OCI-LY1 (cell line): ENCODE measurements at regions not wholly inside any gene's neighbourhood (a gene's known extent, or its start where the extent isn't known, plus 50 kb on each side); places are given as distances from the start of the nearest gene placed in this dataset.

Source experiments
- H2AFZ ChIP-seq: fragments of 200-600 bp; sonication (generic), shearing (Covaris generic); 2 replicates; pipeline ENCODE4 v1.6.0; 2014; ENCODE audit warnings: antibody characterized with exemption, mild to moderate bottlenecking, low read length
- H3F3A ChIP-seq: fragments of 200-600 bp; sonication (generic), shearing (Covaris generic); 2 replicates; pipeline ENCODE4 v1.6.0; 2014; ENCODE audit warnings: mild to moderate bottlenecking, antibody characterized with exemption, low read length, moderate library complexity; ENCODE audit not compliant: insufficient read depth
- H3K27ac ChIP-seq: fragments of 200-600 bp; sonication (generic); 2 replicates; pipeline ENCODE4 v1.5.1; 2014; ENCODE audit warnings: low read length, mixed run types, mild to moderate bottlenecking, low read depth; ENCODE audit not compliant: poor library complexity, severe bottlenecking
- H3K27me3 ChIP-seq: fragments of 200-600 bp; sonication (generic); 2 replicates; pipeline ENCODE4 v1.6.0; 2014; ENCODE audit warnings: antibody characterized with exemption, mild to moderate bottlenecking, low read length, moderate library complexity; ENCODE audit not compliant: insufficient read depth
- H3K36me3 ChIP-seq: fragments of 200-600 bp; sonication (generic); 2 replicates; pipeline ENCODE4 v1.6.1; 2014; ENCODE audit warnings: mild to moderate bottlenecking, antibody characterized with exemption, low read length, moderate library complexity, mixed read lengths; ENCODE audit not compliant: insufficient read depth
- H3K4me1 ChIP-seq: fragments of 200-600 bp; sonication (generic); 2 replicates; pipeline ENCODE4 v1.5.1; 2014; ENCODE audit warnings: mild to moderate bottlenecking, low read length, moderate library complexity; ENCODE audit not compliant: insufficient read depth, severe bottlenecking
- H3K4me2 ChIP-seq: fragments of 200-600 bp; sonication (generic), shearing (Covaris generic); 2 replicates; pipeline ENCODE4 v1.6.1; 2014; ENCODE audit warnings: low read length
- H3K4me3 ChIP-seq: fragments of 200-600 bp; sonication (generic); 2 replicates; pipeline ENCODE4 v1.5.1; 2014; ENCODE audit warnings: low read length, low read depth, mild to moderate bottlenecking, mixed read lengths; ENCODE audit not compliant: poor library complexity, severe bottlenecking
- H3K79me2 ChIP-seq: fragments of 200-600 bp; shearing (Covaris generic); 2 replicates; pipeline ENCODE4 v1.6.1; 2016; ENCODE audit warnings: mixed run types, low read length, mixed read lengths; ENCODE audit not compliant: insufficient read depth
- H3K9ac ChIP-seq: fragments of 200-600 bp; sonication (generic), shearing (Covaris generic); 2 replicates; pipeline ENCODE4 v1.6.1; 2014; ENCODE audit warnings: mild to moderate bottlenecking, low read length, mixed read lengths
- H3K9me2 ChIP-seq: fragments of 200-600 bp; sonication (generic), shearing (Covaris generic); 2 replicates; pipeline ENCODE4 v1.6.1; 2014; ENCODE audit warnings: low read depth, mild to moderate bottlenecking, low read length, mixed read lengths
- H3K9me3 ChIP-seq: fragments of 200-600 bp; shearing (Covaris generic); 2 replicates; pipeline ENCODE4 v1.6.1; 2014; ENCODE audit warnings: low read length, mixed read lengths
- H4K20me1 ChIP-seq: fragments of 200-600 bp; sonication (generic), shearing (Covaris generic); 2 replicates; pipeline ENCODE4 v1.6.0; 2016; ENCODE audit warnings: mild to moderate bottlenecking, low read length; ENCODE audit not compliant: insufficient read depth
- EZH2 ChIP-seq: fragments of 200-600 bp; sonication (generic), shearing (Covaris generic); IDR thresholded peaks from 2 replicates; pipeline ENCODE4 v1.8.0; 2017; ENCODE audit warnings: borderline replicate concordance, mixed run types, mild to moderate bottlenecking, antibody characterized with exemption, low read length, moderate library complexity, mixed read lengths
- TF ChIP-seq, protein P1 (sequence below): fragments of 200-600 bp; sonication (generic), shearing (Covaris generic); IDR thresholded peaks from 2 replicates; pipeline ENCODE4 v1.5.1; 2017; ENCODE audit warnings: mild to moderate bottlenecking, antibody characterized with exemption, low read length, moderate library complexity, mixed read lengths

DNA sequence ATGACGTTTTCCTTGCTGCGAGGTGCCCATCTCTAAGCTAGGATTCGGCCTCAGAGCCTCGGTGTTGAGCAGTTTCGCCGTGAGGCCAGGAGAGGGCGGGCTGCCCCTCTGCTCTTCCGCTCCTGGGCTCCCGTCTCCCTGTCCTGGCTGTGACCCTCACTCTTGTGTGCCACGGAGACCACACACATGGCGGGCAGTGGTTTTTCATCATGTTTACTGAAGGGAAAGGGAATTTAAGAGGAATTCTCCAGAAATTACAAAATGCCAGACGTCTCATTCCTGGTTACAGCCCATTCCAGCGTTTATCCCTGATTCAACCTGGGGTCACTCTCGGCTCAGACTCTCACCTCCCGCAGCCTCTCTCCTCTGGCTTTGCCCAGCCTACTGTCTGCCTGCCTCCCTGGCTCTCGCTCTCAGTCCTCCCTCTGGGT, 96.8 kb upstream of the ELAC2 start:
- H3K4me1 ChIP-seq = no peaks in the 10 kb centered on the region
- no peak overlapping the region for H3K4me2 ChIP-seq
- no peak overlapping the region for H3K9ac ChIP-seq
- TF ChIP-seq, protein P1, sequence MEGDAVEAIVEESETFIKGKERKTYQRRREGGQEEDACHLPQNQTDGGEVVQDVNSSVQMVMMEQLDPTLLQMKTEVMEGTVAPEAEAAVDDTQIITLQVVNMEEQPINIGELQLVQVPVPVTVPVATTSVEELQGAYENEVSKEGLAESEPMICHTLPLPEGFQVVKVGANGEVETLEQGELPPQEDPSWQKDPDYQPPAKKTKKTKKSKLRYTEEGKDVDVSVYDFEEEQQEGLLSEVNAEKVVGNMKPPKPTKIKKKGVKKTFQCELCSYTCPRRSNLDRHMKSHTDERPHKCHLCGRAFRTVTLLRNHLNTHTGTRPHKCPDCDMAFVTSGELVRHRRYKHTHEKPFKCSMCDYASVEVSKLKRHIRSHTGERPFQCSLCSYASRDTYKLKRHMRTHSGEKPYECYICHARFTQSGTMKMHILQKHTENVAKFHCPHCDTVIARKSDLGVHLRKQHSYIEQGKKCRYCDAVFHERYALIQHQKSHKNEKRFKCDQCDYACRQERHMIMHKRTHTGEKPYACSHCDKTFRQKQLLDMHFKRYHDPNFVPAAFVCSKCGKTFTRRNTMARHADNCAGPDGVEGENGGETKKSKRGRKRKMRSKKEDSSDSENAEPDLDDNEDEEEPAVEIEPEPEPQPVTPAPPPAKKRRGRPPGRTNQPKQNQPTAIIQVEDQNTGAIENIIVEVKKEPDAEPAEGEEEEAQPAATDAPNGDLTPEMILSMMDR = peak; percentile 72
- TF ChIP-seq EZH2 = no peak
- H2AFZ ChIP-seq = no peak overlapping the region
- no peaks in the 10 kb centered on the region for H3K79me2 ChIP-seq
- no peaks in the 10 kb centered on the region for H3F3A ChIP-seq
- H3K27me3 ChIP-seq = no peaks in the 10 kb centered on the region
- H4K20me1 ChIP-seq = no peaks in the 10 kb centered on the region
- no peaks in the 10 kb centered on the region for H3K36me3 ChIP-seq
- no peak overlapping the region for H3K4me3 ChIP-seq
- H3K9me2 ChIP-seq = no peaks in the 10 kb centered on the region
- no peaks in the 10 kb centered on the region for H3K9me3 ChIP-seq
- no peak overlapping the region for H3K27ac ChIP-seq

DNA sequence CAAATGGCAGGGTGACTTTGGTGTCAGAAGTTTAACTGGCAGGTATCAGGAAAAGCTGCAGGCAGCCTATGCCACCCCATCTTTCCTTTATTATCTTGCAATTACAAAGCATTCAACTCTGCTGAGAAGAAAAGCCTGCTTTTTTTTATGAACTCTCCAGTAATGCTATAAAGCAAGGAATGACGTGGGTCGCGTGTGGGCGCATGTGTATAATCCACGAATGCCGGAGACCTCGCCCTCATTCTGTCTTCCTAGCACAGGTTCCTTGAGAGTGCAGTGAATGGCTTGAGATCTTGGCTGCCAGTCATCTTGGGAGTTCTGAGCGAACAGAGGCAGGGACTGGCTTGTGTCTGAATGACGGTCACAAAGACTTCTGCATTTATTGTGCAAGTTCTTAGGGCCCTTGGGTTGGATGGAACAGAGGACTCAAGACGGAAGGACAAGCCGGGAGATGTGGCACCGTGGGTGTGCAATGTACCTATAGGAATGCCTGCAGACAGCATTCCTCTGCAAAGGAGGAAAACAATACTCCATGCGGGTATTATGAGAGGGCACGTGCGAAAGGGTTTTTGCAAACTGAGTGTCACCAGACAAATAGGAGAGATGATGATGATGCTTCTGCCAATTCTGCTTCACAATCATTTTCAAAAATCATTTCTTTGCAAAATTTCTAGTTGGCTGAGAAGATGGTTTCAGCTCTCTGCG, 96.1 kb upstream of the ELAC2 start:
- H3F3A ChIP-seq = no peaks in the 10 kb centered on the region
- H3K36me3 ChIP-seq = no peaks in the 10 kb centered on the region
- TF ChIP-seq EZH2 = no peak
- TF ChIP-seq, protein P1 = no peak
- no peak overlapping the region for H3K9ac ChIP-seq
- H3K4me2 ChIP-seq = no peak overlapping the region
- no peak overlapping the region for H2AFZ ChIP-seq
- H4K20me1 ChIP-seq = no peaks in the 10 kb centered on the region
- H3K79me2 ChIP-seq = no peaks in the 10 kb centered on the region
- H3K27ac ChIP-seq = no peak overlapping the region
- H3K9me2 ChIP-seq = no peaks in the 10 kb centered on the region
- no peaks in the 10 kb centered on the region for H3K9me3 ChIP-seq
- H3K4me1 ChIP-seq = no peaks in the 10 kb centered on the region
- no peaks in the 10 kb centered on the region for H3K27me3 ChIP-seq
- no peak overlapping the region for H3K4me3 ChIP-seq

DNA sequence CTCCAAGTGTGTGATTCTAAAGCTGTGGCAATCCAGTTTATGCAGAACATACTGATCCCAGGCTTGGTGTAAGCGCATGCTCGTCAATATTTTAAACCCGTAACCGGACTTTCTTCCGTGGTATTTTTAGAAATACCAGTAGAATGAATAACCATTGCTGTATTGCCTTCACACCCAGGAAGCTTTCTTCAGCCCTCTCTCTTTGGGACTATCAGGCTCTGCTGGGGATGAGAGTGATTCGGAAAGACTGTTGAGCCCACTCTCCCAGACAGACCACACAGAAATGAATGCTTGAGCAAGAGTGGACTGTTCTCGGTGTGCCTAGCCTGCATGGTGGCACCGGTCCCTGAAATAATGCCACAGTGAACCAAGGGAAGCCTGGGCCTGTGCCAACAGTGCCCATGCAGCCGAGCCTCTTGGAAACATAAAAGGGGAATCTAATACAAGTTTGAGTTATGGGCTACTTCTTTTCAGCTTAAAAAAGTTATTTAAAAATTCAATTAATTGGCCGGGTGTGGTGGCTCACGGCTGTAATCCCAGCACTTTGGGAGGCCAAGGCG, 89.9 kb upstream of the ELAC2 start:
- H3K9me2 ChIP-seq = no peaks in the 10 kb centered on the region
- H3K4me1 ChIP-seq = no peaks in the 10 kb centered on the region
- no peak overlapping the region for H3K4me2 ChIP-seq
- no peaks in the 10 kb centered on the region for H3K27me3 ChIP-seq
- TF ChIP-seq EZH2 = no peak
- TF ChIP-seq, protein P1 = no peak
- no peaks in the 10 kb centered on the region for H4K20me1 ChIP-seq
- H3K27ac ChIP-seq = no peak overlapping the region
- no peak overlapping the region for H3K9ac ChIP-seq
- no peaks in the 10 kb centered on the region for H3K79me2 ChIP-seq
- H3K36me3 ChIP-seq = no peaks in the 10 kb centered on the region
- H3K9me3 ChIP-seq = no peaks in the 10 kb centered on the region
- H2AFZ ChIP-seq = no peak overlapping the region
- no peaks in the 10 kb centered on the region for H3F3A ChIP-seq
- H3K4me3 ChIP-seq = no peak overlapping the region
